HUDEP-2 (cell line): ENCODE measurements at regions not wholly inside any gene's neighbourhood (a gene's known extent, or its start where the extent isn't known, plus 50 kb on each side); places are given as distances from the start of the nearest gene placed in this dataset.

ENCODE experiments used
- DNase-seq, 76 experiments: peaks; one replicate each; lab custom pipeline; 2025; ENCODE audit not compliant: unreplicated experiment in 76 of 76; lab: John Stamatoyannopoulos, UW

DNA sequence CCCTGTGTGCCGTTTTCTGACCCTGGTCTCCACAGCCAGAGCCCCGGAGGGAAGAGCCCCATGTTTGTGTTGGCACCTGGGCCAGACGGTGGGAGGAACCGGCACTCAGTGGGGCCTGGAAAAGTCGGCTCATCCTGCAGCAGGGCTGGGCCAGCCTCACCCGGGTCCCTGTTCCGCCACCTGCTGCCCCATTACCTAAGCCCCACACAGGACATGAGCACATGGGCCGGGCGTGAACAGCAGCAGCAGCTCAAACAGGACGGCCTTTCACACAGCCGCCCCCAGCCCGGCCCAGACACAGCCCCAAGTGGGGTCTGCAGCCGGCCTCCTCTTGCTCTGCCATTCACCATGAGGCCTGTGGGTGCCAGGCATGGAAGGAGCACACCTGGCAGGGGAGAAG is 302.4 kb downstream of the MN1 start:
- DNase-seq, result no peak

GRCh38 chr22:27501191-27501936 is 300.2 kb downstream of the MN1 start:
- no peak for DNase-seq

DNA sequence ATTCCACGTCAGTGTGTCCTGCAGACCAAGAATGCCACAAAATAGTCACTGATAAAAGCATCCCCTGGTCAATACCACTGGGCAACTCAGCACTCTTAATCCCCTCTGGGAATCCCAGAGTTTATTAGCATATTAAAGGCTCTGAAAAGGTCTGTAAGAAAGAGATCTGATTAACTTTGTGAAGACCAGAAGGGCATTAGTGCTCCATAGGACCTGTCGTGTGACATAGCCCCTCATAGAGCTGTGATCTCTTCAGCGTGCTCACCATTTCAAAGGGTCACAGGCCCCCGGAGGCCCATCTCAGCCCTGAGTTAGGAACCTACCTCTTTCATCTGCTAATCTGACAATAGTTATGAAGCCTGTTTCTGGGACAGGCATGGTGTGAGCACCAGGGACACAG is 299.2 kb downstream of the MN1 start:
- DNase-seq, result no peak

DNA sequence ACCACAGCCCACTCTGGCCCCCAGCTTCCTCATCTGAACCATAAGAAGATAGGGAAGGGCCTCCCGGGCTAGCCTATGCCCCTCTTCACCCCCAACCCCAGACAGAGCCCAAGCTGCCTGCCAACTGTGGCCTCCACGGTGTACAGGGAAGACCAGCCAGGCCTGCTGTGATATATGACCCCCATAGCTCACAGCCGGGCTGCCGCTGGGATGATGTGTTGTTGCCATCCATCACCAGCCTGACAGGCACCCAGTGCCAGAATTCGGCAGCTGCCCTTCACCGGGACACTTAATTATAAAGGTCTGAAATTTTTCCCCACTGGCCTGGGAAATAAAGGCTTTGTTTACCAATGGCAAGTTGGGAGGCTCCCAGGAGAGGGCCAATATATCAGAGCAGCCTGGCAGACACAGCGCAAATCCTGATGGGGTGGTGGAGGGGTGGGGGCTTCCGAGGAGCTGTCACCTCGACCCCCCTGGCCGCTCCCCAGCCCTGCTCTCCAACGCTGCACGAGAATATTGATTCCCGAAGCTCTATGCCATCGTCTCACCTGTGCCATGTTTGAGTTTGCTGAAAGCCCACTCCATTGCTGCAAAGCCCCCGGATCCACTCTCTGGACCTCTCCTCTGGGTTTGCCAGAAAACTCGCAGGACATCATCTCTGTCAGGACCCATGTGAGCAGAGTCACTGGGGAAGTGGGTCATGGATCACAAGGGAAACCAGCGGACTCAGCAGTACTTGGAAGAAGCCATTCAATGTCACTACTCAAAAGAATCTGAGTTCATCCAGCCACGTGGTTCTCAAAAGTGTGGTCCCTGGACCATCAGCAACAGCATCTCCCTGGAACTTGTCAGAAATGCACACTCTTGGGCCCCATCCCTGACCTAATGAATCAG is 296.9 kb downstream of the MN1 start:
- DNase-seq, result no peak

DNA sequence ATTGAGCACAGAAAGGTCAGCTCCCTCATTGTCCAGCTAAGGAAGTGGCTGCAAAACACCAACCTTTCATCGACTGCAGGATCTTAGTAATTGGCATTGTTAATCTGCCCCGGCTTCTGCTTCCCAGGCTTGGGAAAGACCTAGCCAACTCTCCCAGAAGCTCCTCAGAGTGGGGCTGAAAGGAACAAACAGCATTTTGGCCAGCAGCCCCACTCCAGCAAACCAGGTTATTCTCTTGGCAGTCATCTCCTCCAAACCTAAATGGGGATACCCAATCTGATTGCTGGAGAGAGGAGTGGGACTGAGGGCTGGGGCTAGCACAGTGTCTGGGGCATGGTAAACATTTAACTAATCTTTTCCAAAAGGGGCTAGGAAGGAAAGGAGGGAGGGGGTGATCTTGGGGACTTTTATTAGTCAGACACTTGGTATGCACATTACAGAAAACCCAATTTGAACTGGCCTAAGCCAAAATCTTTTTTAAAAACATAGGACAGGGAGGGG is 294.4 kb downstream of the MN1 start:
- DNase-seq, result no peak

GRCh38 chr22:27507935-27508526 is 293.5 kb downstream of the MN1 start:
- DNase-seq, result no peak

DNA sequence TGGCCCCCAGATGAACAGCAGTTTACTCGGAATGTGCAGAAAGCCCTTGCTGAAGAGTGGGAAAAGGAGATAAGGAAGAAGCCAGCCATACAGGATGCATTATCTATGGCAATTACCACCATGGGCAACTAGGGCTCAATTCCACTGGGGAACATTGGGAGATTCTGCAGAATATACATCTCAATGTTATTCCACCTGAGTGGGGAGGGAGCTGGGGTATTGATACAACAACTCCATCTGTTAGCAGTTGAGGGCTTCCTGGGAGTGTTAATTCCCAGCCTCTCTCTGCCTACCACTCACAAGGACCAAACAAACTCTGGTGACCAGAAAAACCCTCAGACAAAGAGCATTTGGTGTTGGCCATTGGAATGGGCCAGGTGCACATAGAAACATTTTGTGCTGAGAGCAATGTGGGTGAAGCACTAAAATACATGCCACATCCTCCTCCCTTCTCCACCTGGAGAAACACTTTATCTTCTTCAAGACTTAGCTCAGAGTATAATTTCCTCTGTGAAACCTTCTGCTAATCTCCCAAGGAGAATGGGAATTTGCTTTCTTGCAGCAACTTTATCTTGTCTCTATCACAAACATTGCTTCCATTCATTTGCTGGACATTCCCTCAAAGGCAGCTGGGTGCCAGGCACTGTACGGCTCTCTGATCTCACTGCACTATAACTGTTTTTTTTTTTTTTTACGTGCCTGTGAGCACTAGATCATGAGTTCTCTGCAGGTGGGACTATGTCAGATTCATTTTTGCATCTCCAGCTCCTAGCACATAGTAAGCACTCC is 292.2 kb downstream of the MN1 start:
- no peak for DNase-seq

DNA sequence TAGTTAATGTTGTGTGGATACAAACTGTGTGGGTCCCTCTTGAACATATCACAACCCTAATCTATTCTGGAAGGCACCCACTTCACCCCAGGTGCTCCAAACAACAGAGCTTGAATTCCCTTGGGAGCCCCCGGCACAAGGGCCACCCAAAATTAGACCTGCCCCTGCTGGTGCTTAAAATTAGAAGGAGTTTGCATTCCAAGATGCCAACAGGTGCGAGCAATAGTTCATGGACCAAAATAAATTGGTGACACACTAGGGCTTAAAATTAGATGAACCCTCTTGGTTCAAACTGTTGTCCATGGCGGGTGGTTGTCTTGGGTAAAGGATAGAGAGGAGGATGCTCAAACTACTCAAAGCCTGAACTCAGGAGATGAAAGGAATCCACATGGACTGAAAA is 291.5 kb downstream of the MN1 start:
- no peak for DNase-seq

GRCh38 chr22:27512283-27512761 is 289.2 kb downstream of the MN1 start:
- DNase-seq, result no peak

GRCh38 chr22:27513021-27513420 is 288.5 kb downstream of the MN1 start:
- no peak for DNase-seq

- DNase-seq, result no peak
These were observed 286.7 kb downstream of the MN1 start for GRCh38 chr22:27514601-27515523.

DNA sequence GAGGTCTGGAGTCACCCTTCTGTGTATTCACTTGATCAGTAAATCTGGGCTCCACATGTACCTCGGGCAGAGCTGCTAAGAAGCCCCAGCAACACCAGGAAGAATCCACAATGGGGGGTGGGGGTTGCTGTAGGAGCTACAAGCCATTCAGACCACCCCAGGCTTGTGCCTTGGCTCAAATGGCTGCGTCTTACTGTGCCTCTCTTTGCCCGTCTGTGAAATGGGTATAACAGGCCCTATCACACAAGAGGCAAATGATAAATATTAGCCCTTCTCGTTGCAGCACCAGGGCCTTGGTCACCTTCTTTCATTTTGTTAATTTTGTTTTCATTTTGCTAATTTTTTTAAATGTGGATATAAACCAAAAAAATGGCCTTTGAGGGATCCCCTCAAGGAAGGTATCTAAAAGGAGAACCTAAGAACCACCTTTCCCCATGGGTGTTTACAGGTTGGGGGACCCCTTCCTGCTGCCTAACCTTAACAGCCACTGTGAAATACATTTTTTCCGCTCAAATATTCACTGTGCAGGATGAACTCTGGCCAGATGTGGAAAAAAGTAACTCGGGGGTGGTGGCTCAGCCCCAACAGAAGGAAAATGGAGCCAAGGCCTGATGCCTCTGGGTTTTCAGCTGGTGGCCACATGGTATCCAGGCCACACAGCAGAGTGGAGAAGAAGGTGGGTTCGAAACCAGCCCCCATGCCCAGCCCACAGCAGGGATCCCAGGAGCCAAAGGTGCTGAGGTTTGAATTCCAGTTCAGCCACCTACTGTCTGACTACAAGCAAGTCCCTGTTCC is 284.0 kb downstream of the MN1 start:
- DNase-seq, result no peak

GRCh38 chr22:27518531-27519340 is 282.8 kb downstream of the MN1 start:
- DNase-seq, result no peak

DNA sequence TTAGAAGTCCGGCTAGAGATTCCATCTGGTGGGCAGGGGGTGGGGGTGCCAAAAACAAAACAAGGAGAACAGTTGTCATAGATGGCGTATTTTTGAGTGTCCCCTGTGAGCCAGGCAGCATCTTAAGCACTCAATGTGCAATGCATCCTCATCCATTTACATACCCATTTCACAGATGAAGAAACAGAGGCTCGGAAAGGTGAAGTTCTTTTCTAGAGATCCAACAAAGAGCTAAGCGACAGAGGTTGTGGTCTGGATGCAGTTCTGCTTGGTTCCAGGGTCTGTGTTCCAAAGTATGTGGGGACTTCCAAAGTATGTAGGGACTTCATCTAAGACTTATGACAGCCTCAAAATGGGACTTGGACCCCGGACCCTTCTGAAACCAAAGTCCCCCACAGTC is 277.8 kb downstream of the MN1 start:
- DNase-seq, result no peak

GRCh38 chr22:27525711-27526110 is 275.8 kb downstream of the MN1 start:
- no peak for DNase-seq

DNA sequence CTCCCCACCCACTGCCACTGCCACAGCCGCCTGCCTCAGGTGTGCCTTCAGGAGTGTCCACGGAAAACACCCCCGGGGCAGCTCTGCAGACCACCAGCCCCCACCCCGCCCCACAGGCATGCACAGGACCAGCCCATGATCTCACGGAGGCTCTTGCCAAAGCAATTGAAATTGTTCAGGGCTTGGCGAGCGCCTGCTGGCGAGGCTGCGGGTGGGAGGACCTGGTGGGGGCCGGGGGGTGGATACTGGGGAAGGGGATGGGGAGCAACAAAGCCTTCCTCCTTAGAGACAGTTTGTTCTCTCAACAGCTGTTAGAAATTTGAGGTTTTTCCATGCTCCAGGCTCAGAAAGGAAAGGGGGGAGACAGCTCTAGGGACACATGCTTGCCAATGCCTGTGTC is 274.7 kb downstream of the MN1 start:
- no peak for DNase-seq

- DNase-seq, result no peak
These were observed 269.6 kb downstream of the MN1 start for GRCh38 chr22:27531782-27532530.
